ENCODE measurements at regions not wholly inside any gene's neighbourhood (a gene's known extent, or its start where the extent isn't known, plus 50 kb on each side); places are given as distances from the start of the nearest gene placed in this dataset.
"Not testable (repeated sequence)": the region's sequence is repeated elsewhere in the genome, so short reads cannot be mapped to it uniquely, and the experiment has no call there.

DNA sequence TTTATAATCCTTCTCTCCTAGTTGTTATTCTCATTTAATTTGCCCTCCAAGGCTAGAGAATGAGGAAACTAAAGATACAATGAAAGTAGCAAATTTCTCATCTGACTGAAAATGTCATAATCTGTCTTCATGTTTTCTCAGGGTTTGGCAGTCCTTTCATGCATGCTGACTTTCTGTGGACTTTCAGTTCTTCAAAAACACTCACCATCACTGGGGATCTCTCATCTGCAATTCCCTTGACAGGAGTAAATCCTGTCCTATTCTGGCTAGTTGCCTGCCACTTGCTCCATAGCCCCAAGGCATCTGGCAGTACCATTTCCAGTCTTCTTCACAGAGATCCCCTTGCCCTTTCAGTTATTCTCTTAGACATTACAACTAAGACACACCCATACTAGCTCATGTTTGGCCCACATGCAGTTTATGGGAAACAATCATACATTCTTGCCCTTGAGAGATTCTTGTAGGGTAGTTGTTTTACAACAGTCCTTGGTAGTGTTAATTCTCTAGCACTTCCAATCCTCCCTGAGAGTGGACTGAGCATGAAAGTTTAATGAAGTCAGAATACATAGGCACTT lies 449.7 kb upstream of the KLHL4 start:
- no peak overlapping the region for H3K4me3 ChIP-seq (ENCODE audit: low read length)
- no peak for DNase-seq (ENCODE audit: low read depth, low spot score)

DNA sequence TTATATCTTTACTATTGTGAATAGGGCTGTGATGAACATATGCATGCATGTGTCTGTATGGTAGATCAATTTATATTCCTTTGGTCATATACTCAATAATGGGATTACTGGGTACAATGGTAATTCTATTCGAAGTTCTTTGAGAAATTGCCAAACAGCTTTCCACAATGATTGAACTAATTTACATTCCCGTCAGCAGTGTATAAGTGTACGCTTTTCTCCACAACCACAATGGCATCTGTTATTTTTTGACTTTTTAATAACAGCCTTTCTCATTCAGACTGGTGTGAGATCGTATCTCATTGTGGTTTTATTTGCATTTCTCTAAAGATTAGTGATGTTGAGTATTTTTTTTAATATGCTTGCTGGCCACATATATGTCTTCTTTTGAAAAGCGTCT lies 439.4 kb upstream of the KLHL4 start:
- DNase-seq (ENCODE audit: low read depth, low spot score) = no peak
- H3K4me3 ChIP-seq (ENCODE audit: low read length) = no peak overlapping the region

DNA sequence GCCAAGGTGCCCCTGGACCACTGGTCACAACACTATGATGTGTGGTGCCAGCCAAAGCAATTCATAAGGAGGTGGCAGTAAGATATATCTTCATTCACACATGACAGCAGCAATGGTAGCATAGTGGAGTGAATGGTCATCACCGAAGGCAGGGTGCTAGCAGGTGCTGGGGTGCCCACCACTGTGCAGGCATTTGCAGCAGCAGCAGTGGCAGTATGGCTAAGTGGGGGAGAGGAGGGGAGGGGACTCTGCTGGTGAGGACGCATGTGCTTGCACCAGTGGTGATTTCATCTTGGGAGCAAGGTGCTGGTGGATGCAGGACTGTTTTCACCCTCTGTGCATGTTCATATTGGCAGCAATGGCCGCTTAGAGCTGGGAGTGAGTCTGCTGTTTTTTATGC lies 419.1 kb upstream of the KLHL4 start:
- DNase-seq (ENCODE audit: low read depth, low spot score) = no peak

GRCh38 chrX:87105131-87105530 lies 412.5 kb upstream of the KLHL4 start:
- no peak overlapping the region for H3K4me3 ChIP-seq (ENCODE audit: low read length)
- no peak for DNase-seq (ENCODE audit: low read depth, low spot score)

More for the DNA sequence above, 419.1 kb upstream of the KLHL4 start:
- H3K4me3 ChIP-seq (ENCODE audit: low read length) = no peak overlapping the region

DNA sequence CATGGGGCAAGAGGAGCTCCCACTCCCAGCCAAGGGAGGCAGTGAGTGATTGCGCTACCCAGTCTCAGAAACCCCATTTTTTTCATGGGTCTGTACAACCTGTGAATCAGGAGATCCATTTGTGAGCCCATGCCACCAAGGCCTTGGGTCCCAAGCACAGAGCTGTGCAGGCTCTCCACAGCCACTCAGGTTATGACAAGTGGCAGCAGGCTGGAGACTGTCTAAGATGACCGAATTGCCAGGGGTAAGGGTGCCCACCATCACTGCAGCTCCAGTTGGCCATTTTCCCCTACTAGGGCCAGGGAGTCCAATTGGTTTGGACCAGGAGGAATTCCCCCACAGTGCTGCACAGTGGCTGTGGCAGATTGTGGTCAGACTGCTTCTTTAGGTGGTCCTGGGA lies 407.5 kb upstream of the KLHL4 start:
- H3K4me3 ChIP-seq (ENCODE audit: low read length) = no peak overlapping the region
- DNase-seq (ENCODE audit: low read depth, low spot score) = no peak

- no peak overlapping the region for H3K4me3 ChIP-seq (ENCODE audit: low read length)
- no peak for DNase-seq (ENCODE audit: low read depth, low spot score)
Observed at GRCh38 chrX:87140800-87141483, 376.7 kb upstream of the KLHL4 start.

DNA sequence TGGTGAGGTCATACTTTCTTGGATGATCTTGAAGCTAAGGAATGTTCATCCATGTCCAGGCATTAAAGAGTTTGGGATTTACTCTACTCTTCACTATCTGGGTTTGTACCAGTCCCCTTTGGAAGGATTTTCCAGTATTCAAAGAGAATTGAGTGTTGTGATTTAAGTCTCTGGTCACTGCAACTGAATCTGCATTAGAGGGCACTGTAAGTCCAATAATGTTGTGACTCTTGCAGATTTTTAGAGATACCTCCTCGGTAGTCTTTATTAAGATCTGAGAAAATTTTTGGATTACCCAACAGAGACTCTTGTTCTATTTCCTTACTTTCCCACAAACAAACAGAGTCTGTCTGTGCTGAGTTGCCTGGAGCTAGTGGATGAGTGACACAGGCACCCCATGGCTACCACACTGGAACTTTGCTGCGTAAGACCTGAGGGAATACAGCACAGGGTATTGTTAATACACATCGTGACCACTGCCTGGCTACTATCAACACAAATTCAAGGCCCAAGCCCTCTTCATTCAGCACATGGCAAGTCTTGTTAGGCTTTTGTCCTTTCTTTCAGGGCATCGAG lies 357.1 kb upstream of the KLHL4 start:
- no peak for DNase-seq (ENCODE audit: low read depth, low spot score)
- H3K4me3 ChIP-seq (ENCODE audit: low read length) = no peak overlapping the region

- H3K4me3 ChIP-seq (ENCODE audit: low read length) = no peak overlapping the region
- no peak for DNase-seq (ENCODE audit: low read depth, low spot score)
Observed at GRCh38 chrX:87167841-87168240, 349.8 kb upstream of the KLHL4 start.

GRCh38 chrX:87178009-87178408 lies 339.6 kb upstream of the KLHL4 start:
- not testable (repeated sequence) for H3K4me3 ChIP-seq (ENCODE audit: low read length); DNase-seq (ENCODE audit: low read depth, low spot score)

Measured in Jurkat, Clone E6-1 (cell line).